ENCODE measurements at regions not wholly inside any gene's neighbourhood (a gene's known extent, or its start where the extent isn't known, plus 50 kb on each side); places are given as distances from the start of the nearest gene placed in this dataset.
"Not testable (repeated sequence)": the region's sequence is repeated elsewhere in the genome, so short reads cannot be mapped to it uniquely, and the experiment has no call there.

- H3K27ac Mint-ChIP-seq (ENCODE audit: low read depth, unreplicated experiment): no peak overlapping the region
- H3K36me3 Mint-ChIP-seq (ENCODE audit: insufficient read depth, unreplicated experiment): no peaks in the 10 kb centered on the region
- POLR2A ChIA-PET: no interaction called here
- H3K4me1 Mint-ChIP-seq (ENCODE audit: insufficient read depth, unreplicated experiment): peaks cover 12% of the 10 kb centered on the region
- no peaks in the 10 kb centered on the region for H3K9me3 Mint-ChIP-seq (ENCODE audit: unreplicated experiment)
- CTCF ChIA-PET: no interaction called here
- intact Hi-C loops (cut with micrococcal nuclease): no loop called here
- H3K27me3 Mint-ChIP-seq (ENCODE audit: insufficient read depth, unreplicated experiment): no peaks in the 10 kb centered on the region
- DNase-seq (ENCODE audit: unreplicated experiment): peak; percentile 22
- no peak overlapping the region for H3K4me3 Mint-ChIP-seq (ENCODE audit: unreplicated experiment)
- BruUV-seq (replicated peaks): no TSS peak
- TF ChIP-seq, protein P1, sequence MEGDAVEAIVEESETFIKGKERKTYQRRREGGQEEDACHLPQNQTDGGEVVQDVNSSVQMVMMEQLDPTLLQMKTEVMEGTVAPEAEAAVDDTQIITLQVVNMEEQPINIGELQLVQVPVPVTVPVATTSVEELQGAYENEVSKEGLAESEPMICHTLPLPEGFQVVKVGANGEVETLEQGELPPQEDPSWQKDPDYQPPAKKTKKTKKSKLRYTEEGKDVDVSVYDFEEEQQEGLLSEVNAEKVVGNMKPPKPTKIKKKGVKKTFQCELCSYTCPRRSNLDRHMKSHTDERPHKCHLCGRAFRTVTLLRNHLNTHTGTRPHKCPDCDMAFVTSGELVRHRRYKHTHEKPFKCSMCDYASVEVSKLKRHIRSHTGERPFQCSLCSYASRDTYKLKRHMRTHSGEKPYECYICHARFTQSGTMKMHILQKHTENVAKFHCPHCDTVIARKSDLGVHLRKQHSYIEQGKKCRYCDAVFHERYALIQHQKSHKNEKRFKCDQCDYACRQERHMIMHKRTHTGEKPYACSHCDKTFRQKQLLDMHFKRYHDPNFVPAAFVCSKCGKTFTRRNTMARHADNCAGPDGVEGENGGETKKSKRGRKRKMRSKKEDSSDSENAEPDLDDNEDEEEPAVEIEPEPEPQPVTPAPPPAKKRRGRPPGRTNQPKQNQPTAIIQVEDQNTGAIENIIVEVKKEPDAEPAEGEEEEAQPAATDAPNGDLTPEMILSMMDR (IDR thresholded peaks at IDR 0.05; ENCODE audit: unreplicated experiment): no peak
Observed at GRCh38 chr11:105367129-105367528, 227.6 kb upstream of the CARD18 start.

DNA sequence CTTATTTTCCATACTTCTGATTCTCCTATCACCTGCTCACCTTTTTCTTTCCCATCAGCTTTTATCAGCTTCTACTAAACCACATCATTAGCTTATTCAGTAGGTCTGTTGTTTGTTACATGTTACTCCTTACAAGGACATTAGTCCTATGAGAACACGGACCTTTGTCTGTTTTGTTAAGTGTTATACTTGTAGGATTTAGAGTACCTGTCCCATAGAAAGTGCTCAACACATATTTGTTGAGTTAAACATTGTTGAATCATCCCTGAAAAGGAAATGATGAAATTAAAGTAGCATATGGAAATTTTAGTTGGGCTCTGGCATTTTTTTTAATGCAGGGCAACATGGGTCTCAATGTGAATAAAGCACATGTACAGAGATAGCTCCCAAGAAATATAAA is 222.1 kb upstream of the CARD18 start:
- BruUV-seq (replicated peaks): no TSS peak
- intact Hi-C loops (cut with micrococcal nuclease): no loop called here
- Mint-ChIP-seq H3K27ac (ENCODE audit: low read depth, unreplicated experiment) (peak overlapping the region; percentile 1), H3K36me3 (ENCODE audit: insufficient read depth, unreplicated experiment) (no peaks in the 10 kb centered on the region), H3K4me1 (ENCODE audit: insufficient read depth, unreplicated experiment) (peaks cover 14% of the 10 kb centered on the region), H3K27me3 (ENCODE audit: insufficient read depth, unreplicated experiment) (no peaks in the 10 kb centered on the region), H3K9me3 (ENCODE audit: unreplicated experiment) (no peaks in the 10 kb centered on the region), H3K4me3 (ENCODE audit: unreplicated experiment) (no peak overlapping the region)
- TF ChIP-seq, protein P1 (IDR thresholded peaks at IDR 0.05; ENCODE audit: unreplicated experiment): no peak
- peak; percentile 8 for DNase-seq (ENCODE audit: unreplicated experiment)
- ChIA-PET CTCF (no interaction called here), POLR2A (interaction anchor here (0.7 kb wide), 1 partner anchor 44 kb away, joined by 3 read pairs; no protein-coding TSS in a partner anchor)

DNA sequence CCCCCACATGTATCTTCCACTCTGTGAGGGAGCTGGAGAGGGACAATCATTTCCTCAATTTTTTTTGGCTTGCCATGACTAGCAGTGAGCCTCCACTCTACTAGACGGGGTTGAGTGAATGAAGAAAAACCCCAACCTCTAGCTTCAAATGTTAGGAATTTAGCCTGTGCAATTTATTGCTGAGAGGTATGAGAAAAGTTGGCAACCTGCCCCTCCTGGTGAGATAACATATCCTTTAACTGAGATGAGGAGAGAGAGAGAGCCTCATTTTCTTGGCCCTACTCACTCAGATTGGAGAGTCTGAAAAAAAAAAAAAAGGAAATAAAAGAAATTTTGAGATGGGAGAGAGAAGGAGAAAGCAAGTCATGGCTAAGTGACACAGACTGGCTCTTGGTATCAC is 218.2 kb upstream of the CARD18 start:
- no peaks in the 10 kb centered on the region for H3K36me3 Mint-ChIP-seq (ENCODE audit: insufficient read depth, unreplicated experiment)
- H3K27ac Mint-ChIP-seq (ENCODE audit: low read depth, unreplicated experiment): no peak overlapping the region
- intact Hi-C loops (cut with micrococcal nuclease): no loop called here
- no TSS peak for BruUV-seq (replicated peaks)
- DNase-seq (ENCODE audit: unreplicated experiment): peak; percentile 14
- H3K9me3 Mint-ChIP-seq (ENCODE audit: unreplicated experiment): no peaks in the 10 kb centered on the region
- H3K27me3 Mint-ChIP-seq (ENCODE audit: insufficient read depth, unreplicated experiment): no peaks in the 10 kb centered on the region
- TF ChIP-seq, protein P1 (IDR thresholded peaks at IDR 0.05; ENCODE audit: unreplicated experiment): no peak
- ChIA-PET POLR2A (interaction anchor here (0.6 kb wide), 1 partner anchor 172 kb away, joined by 3 read pairs; no protein-coding TSS in a partner anchor), CTCF (interaction anchor here (0.6 to 0.7 kb wide), 3 partner anchors 12 to 1508 kb away, joined by 3 to 4 read pairs (median 3); no protein-coding TSS in a partner anchor)
- no peak overlapping the region for H3K4me3 Mint-ChIP-seq (ENCODE audit: unreplicated experiment)
- H3K4me1 Mint-ChIP-seq (ENCODE audit: insufficient read depth, unreplicated experiment): peaks cover 12% of the 10 kb centered on the region

GRCh38 chr11:105357146-105357545 is 217.6 kb upstream of the CARD18 start:
- POLR2A ChIA-PET: interaction anchor here (0.6 kb wide), 1 partner anchor 172 kb away, joined by 3 read pairs; no protein-coding TSS in a partner anchor
- Mint-ChIP-seq H3K4me1 (ENCODE audit: insufficient read depth, unreplicated experiment) (peaks cover 12% of the 10 kb centered on the region), H3K9me3 (ENCODE audit: unreplicated experiment) (no peaks in the 10 kb centered on the region), H3K36me3 (ENCODE audit: insufficient read depth, unreplicated experiment) (no peaks in the 10 kb centered on the region), H3K27ac (ENCODE audit: low read depth, unreplicated experiment) (no peak overlapping the region), H3K4me3 (ENCODE audit: unreplicated experiment) (no peak overlapping the region), H3K27me3 (ENCODE audit: insufficient read depth, unreplicated experiment) (no peaks in the 10 kb centered on the region)
- no peak for DNase-seq (ENCODE audit: unreplicated experiment)
- intact Hi-C loops (cut with micrococcal nuclease): no loop called here
- CTCF ChIA-PET: interaction anchor here (0.6 to 0.7 kb wide), 3 partner anchors 11 to 744 kb away, joined by 3 to 4 read pairs (median 3); no protein-coding TSS in a partner anchor
- BruUV-seq (replicated peaks): no TSS peak
- TF ChIP-seq, protein P1 (IDR thresholded peaks at IDR 0.05; ENCODE audit: unreplicated experiment): no peak

DNA sequence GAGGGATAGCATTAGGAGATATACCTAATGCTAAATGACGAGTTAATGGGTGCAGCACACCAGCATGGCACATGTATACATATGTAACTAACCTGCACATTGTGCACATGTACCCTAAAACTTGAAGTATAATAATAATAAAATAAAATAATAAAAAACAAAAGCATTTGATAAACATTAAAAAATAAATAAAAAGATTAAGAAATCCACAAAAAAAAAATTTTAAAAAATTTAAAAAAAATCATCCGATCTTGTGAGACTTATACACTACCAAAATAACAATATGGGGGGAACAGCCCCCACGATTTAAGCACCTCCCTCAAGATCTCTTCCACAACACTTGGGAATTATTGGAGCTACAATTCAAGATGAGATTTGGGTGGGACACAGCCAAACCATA is 210.3 kb upstream of the CARD18 start:
- POLR2A ChIA-PET; H3K27ac Mint-ChIP-seq (ENCODE audit: low read depth, unreplicated experiment); H3K4me1 Mint-ChIP-seq (ENCODE audit: insufficient read depth, unreplicated experiment); H3K4me3 Mint-ChIP-seq (ENCODE audit: unreplicated experiment); BruUV-seq (replicated peaks); H3K27me3 Mint-ChIP-seq (ENCODE audit: insufficient read depth, unreplicated experiment); intact Hi-C loops (cut with micrococcal nuclease); DNase-seq (ENCODE audit: unreplicated experiment); H3K36me3 Mint-ChIP-seq (ENCODE audit: insufficient read depth, unreplicated experiment): not testable (repeated sequence)
- CTCF ChIA-PET: interaction anchor here (0.7 kb wide), 1 partner anchor 30 kb away, joined by 3 read pairs; no protein-coding TSS in a partner anchor
- peaks cover 17% of the 10 kb centered on the region for H3K9me3 Mint-ChIP-seq (ENCODE audit: unreplicated experiment)
